H9 (cell line): ENCODE measurements at regions not wholly inside any gene's neighbourhood (a gene's known extent, or its start where the extent isn't known, plus 50 kb on each side); places are given as distances from the start of the nearest gene placed in this dataset.

Experiments used
- DNase-seq: peaks from one replicate; pipeline ENCODE4 v3.0.0-alpha.2; 2017
- H2AFZ ChIP-seq: one replicate; pipeline ENCODE4 v1.6.1; 2013; ENCODE audit warnings: mild to moderate bottlenecking, low read length, control low read depth, moderate library complexity
- H2AK5ac ChIP-seq: 2 replicates; pipeline ENCODE4 v1.6.1; 2013; ENCODE audit warnings: low read length, control low read depth, mixed read lengths; ENCODE audit not compliant: insufficient read length
- H2BK120ac ChIP-seq: one replicate; pipeline ENCODE4 v1.6.1; 2013; ENCODE audit warnings: low read depth, mild to moderate bottlenecking, low read length, control low read depth, inconsistent platforms; ENCODE audit not compliant: poor library complexity, severe bottlenecking
- H2BK12ac ChIP-seq: 2 replicates; pipeline ENCODE4 v1.6.1; 2013; ENCODE audit warnings: low read length, control low read depth, mixed read lengths, low read depth; ENCODE audit not compliant: insufficient read length
- H2BK15ac ChIP-seq: 2 replicates; pipeline ENCODE4 v1.6.1; 2013; ENCODE audit warnings: low read depth, low read length, control low read depth
- H2BK20ac ChIP-seq: one replicate; pipeline ENCODE4 v1.6.1; 2013; ENCODE audit warnings: low read depth, mild to moderate bottlenecking, low read length, control low read depth, inconsistent platforms; ENCODE audit not compliant: poor library complexity, severe bottlenecking
- H2BK5ac ChIP-seq: 2 replicates; pipeline ENCODE4 v1.6.1; 2013; ENCODE audit warnings: low read length, control low read depth, mixed read lengths; ENCODE audit not compliant: insufficient read length
- H3K14ac ChIP-seq: 2 replicates; pipeline ENCODE4 v1.6.1; 2013; ENCODE audit warnings: low read length, control low read depth; ENCODE audit not compliant: insufficient read depth
- H3K18ac ChIP-seq: 2 replicates; pipeline ENCODE4 v1.6.1; 2013; ENCODE audit warnings: low read depth, mild to moderate bottlenecking, mixed read lengths, low read length, control low read depth; ENCODE audit not compliant: insufficient read length
- H3K23ac ChIP-seq: 2 replicates; pipeline ENCODE4 v1.6.1; 2013; ENCODE audit warnings: low read length, control low read depth, mixed read lengths, low read depth; ENCODE audit not compliant: insufficient read length
- H3K23me2 ChIP-seq: 2 replicates; pipeline ENCODE4 v1.6.1; 2013; ENCODE audit warnings: low read depth, mild to moderate bottlenecking, mixed read lengths, low read length, control low read depth; ENCODE audit not compliant: insufficient read length, poor library complexity, severe bottlenecking
- H3K27ac ChIP-seq: 2 replicates; pipeline ENCODE4 v1.5.1; 2013; ENCODE audit warnings: low read length, control low read depth, mixed read lengths, low read depth; ENCODE audit not compliant: insufficient read length
- H3K27me3 ChIP-seq: 2 replicates; pipeline ENCODE4 v1.6.1; 2013; ENCODE audit warnings: low read length, control low read depth, inconsistent platforms; ENCODE audit not compliant: insufficient read depth
- H3K4ac ChIP-seq: 2 replicates; pipeline ENCODE4 v1.6.1; 2013; ENCODE audit warnings: low read depth, mild to moderate bottlenecking, control low read depth, inconsistent platforms, low read length, moderate library complexity
- H3K4me1 ChIP-seq: 2 replicates; pipeline ENCODE4 v1.6.1; 2013; ENCODE audit warnings: low read length, control low read depth, inconsistent platforms; ENCODE audit not compliant: insufficient read depth
- H3K4me2 ChIP-seq: 2 replicates; pipeline ENCODE4 v1.6.1; 2013; ENCODE audit warnings: low read length, control low read depth, mixed read lengths; ENCODE audit not compliant: insufficient read length, insufficient read depth
- H3K56ac ChIP-seq: 2 replicates; pipeline ENCODE4 v1.6.1; 2013; ENCODE audit warnings: low read depth, mild to moderate bottlenecking, mixed read lengths, low read length, control low read depth; ENCODE audit not compliant: insufficient read length
- H3K79me1 ChIP-seq: 2 replicates; pipeline ENCODE4 v1.6.1; 2013; ENCODE audit warnings: low read depth, mild to moderate bottlenecking, moderate library complexity, low read length, control low read depth, inconsistent platforms; ENCODE audit not compliant: insufficient read depth, poor library complexity, severe bottlenecking
- H3K79me2 ChIP-seq: 2 replicates; pipeline ENCODE4 v1.6.1; 2013; ENCODE audit warnings: low read length, control low read depth, inconsistent platforms; ENCODE audit not compliant: insufficient read depth
- H3K9ac ChIP-seq: 2 replicates; pipeline ENCODE4 v1.6.1; 2013; ENCODE audit warnings: low read length, control low read depth, mixed read lengths; ENCODE audit not compliant: insufficient read length; ENCODE audit errors: extremely low read depth
- H3K9me3 ChIP-seq: one replicate; pipeline ENCODE4 v1.6.1; 2013; ENCODE audit warnings: low read depth, low read length, inconsistent platforms; ENCODE audit not compliant: control insufficient read depth
- H3T11ph ChIP-seq: one replicate; pipeline ENCODE4 v1.6.1; 2013; ENCODE audit warnings: mild to moderate bottlenecking, low read length, control low read depth, inconsistent platforms
- H4K20me1 ChIP-seq: one replicate; pipeline ENCODE4 v1.6.1; 2013; ENCODE audit not compliant: control insufficient read depth, insufficient read length, insufficient read depth
- H4K5ac ChIP-seq: 2 replicates; pipeline ENCODE4 v1.6.1; 2013; ENCODE audit warnings: low read depth, mild to moderate bottlenecking, mixed read lengths, low read length, control low read depth; ENCODE audit not compliant: insufficient read length
- H4K8ac ChIP-seq: replicated peaks from 2 replicates; pipeline ENCODE4 v1.6.1; 2013; ENCODE audit warnings: low read length, control low read depth, mixed read lengths, low read depth; ENCODE audit not compliant: insufficient read length
- H4K91ac ChIP-seq: 2 replicates; pipeline ENCODE4 v1.6.1; 2013; ENCODE audit warnings: low read depth, mild to moderate bottlenecking, moderate library complexity, mixed read lengths, low read length, control low read depth; ENCODE audit not compliant: insufficient read length
- H3K27ac Mint-ChIP-seq, 3 experiments: 2 replicates in 2 of 3; 3 replicates in 1 of 3; pipeline ENCODE4 v1.8.0; 2020 to 2021; ENCODE audit warnings: mixed read lengths in 3 of 3, mild to moderate bottlenecking in 1 of 3, moderate library complexity in 1 of 3
- H3K27me3 Mint-ChIP-seq: 2 replicates; pipeline ENCODE4 v1.8.0; 2021; ENCODE audit warnings: low read depth, mild to moderate bottlenecking, moderate library complexity, mixed read lengths
- H3K36me3 Mint-ChIP-seq, 3 experiments: 2 replicates in 2 of 3; 3 replicates in 1 of 3; pipeline ENCODE4 v1.8.0; 2020 to 2021; ENCODE audit warnings: low read depth in 3 of 3, mixed read lengths in 3 of 3; ENCODE audit not compliant: insufficient read depth in 1 of 3
- H3K4me1 Mint-ChIP-seq, 2 experiments: 2 replicates each; pipeline ENCODE4 v1.8.0; 2020; ENCODE audit warnings: mixed read lengths in 2 of 2
- H3K4me3 Mint-ChIP-seq, 2 experiments: 2 replicates in 1 of 2; 3 replicates in 1 of 2; pipeline ENCODE4 v1.8.0; 2020 to 2021; ENCODE audit warnings: mild to moderate bottlenecking in 2 of 2, mixed read lengths in 2 of 2, moderate library complexity in 1 of 2
- H3K9me3 Mint-ChIP-seq, 2 experiments: 2 replicates in 1 of 2; 3 replicates in 1 of 2; pipeline ENCODE4 v1.8.0; 2020; ENCODE audit warnings: mild to moderate bottlenecking in 2 of 2, mixed read lengths in 2 of 2, moderate library complexity in 1 of 2
- WGBS: extraction: QIAGEN DNeasy Blood & Tissue Kit; methylation state at CpG from one replicate; pipeline ENCODE4 v1.1.7; 2013; ENCODE audit warnings: missing lambda C conversion rate, low lambda C conversion rate, mixed read lengths; ENCODE audit not compliant: insufficient read length; ENCODE audit errors: extremely low coverage; 5-methylcytosine and 5-hydroxymethylcytosine counted together
- TF ChIP-seq, protein P1 (sequence below): fragments of 200-600 bp; sonication (generic); conservative IDR thresholded peaks from 3 replicates; pipeline ENCODE4 v1.8.0; 2021; ENCODE audit warnings: antibody characterized with exemption, mild to moderate bottlenecking

DNA sequence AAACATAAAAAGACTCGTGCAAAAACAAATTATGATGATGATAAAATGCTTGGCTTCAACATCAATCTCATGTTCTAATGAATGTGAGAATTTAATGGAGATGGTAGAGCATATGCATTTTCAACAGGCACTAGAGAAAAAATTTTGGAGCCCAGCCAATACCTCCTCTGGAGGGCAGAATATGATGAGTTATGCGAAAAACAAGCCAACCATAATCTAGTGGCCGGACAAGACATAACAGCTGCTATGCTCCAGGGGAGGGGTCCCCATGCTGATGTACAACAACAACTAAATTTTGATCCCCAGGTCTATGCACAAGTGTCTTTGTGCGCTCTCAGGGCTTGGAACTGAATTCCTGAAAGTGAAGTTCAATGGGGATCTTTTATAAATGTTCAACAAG, 1197.5 kb downstream of the LRFN5 start:
- WGBS: no CpG with 5 or more reads among the region's 4 CpGs
- H3K9ac ChIP-seq: no peak overlapping the region
- peaks cover 0 to 2% (median 2%) of the 10 kb centered on the region in 3 experiments; a peak in 2 of 7 replicates for H3K36me3 Mint-ChIP-seq

More for the DNA sequence above, 1197.5 kb downstream of the LRFN5 start:
- Mint-ChIP-seq H3K27ac (no peak overlapping the region), H3K9me3 (peaks cover 3% of the 10 kb centered on the region in 2 experiments; a peak in 4 of 5 replicates), H3K4me1 (peaks cover 5 to 8% of the 10 kb centered on the region in 2 experiments), H3K4me3 (no peak overlapping the region), H3K27me3 (no peaks in the 10 kb centered on the region)
- Histone ChIP-seq H2BK20ac (no peak overlapping the region), H4K20me1 (no peaks in the 10 kb centered on the region), H3T11ph (no peak overlapping the region), H3K18ac (no peak overlapping the region), H2BK15ac (no peak overlapping the region), H3K27ac (no peak overlapping the region), H3K56ac (no peak overlapping the region), H2AK5ac (no peak overlapping the region), H2BK12ac (no peak overlapping the region), H3K4me2 (no peak overlapping the region), H3K9me3 (no peaks in the 10 kb centered on the region), H3K23me2 (no peaks in the 10 kb centered on the region), H2BK5ac (no peak overlapping the region), H4K5ac (no peak overlapping the region), H3K14ac (no peak overlapping the region), H4K8ac (no peak overlapping the region), H2BK120ac (no peak overlapping the region), H2AFZ (no peak overlapping the region), H3K4ac (no peak overlapping the region), H3K23ac (no peak overlapping the region), H3K79me2 (no peaks in the 10 kb centered on the region), H3K27me3 (no peaks in the 10 kb centered on the region; the same call in 1 of the 2 replicates), H3K79me1 (no peaks in the 10 kb centered on the region), H3K4me1 (no peaks in the 10 kb centered on the region), H4K91ac (no peak overlapping the region)
- DNase-seq: no peak
- TF ChIP-seq, protein P1, sequence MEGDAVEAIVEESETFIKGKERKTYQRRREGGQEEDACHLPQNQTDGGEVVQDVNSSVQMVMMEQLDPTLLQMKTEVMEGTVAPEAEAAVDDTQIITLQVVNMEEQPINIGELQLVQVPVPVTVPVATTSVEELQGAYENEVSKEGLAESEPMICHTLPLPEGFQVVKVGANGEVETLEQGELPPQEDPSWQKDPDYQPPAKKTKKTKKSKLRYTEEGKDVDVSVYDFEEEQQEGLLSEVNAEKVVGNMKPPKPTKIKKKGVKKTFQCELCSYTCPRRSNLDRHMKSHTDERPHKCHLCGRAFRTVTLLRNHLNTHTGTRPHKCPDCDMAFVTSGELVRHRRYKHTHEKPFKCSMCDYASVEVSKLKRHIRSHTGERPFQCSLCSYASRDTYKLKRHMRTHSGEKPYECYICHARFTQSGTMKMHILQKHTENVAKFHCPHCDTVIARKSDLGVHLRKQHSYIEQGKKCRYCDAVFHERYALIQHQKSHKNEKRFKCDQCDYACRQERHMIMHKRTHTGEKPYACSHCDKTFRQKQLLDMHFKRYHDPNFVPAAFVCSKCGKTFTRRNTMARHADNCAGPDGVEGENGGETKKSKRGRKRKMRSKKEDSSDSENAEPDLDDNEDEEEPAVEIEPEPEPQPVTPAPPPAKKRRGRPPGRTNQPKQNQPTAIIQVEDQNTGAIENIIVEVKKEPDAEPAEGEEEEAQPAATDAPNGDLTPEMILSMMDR: no peak
